KBM-7 (cell line): ENCODE measurements at regions not wholly inside any gene's neighbourhood (a gene's known extent, or its start where the extent isn't known, plus 50 kb on each side); places are given as distances from the start of the nearest gene placed in this dataset.
"Not testable (repeated sequence)": the region's sequence is repeated elsewhere in the genome, so short reads cannot be mapped to it uniquely, and the experiment has no call there.

Experiments used
- DNase-seq: peaks from one replicate; pipeline ENCODE4 v3.0.0-alpha.2; 2015
- in situ Hi-C: fragments of 300-500 bp; cut with MboI; formaldehyde crosslinking; loops from 2 replicates; pipeline ENCODE4 v1.14.3; 2020; ENCODE audit warnings: low sequenced_read_pairs, low pct_unique_long_range_greater_than_20kb, mixed read lengths

- in situ Hi-C loops: no loop called here
Measured at GRCh38 chr14:85867450-85867849, 337.5 kb downstream of the FLRT2 start.

GRCh38 chr14:85865701-85866100, 335.8 kb downstream of the FLRT2 start:
- DNase-seq: no peak
- in situ Hi-C loops: no loop called here

More at GRCh38 chr14:85867450-85867849, 337.5 kb downstream of the FLRT2 start:
- DNase-seq: peak; percentile 5

GRCh38 chr14:85858634-85859033, 328.7 kb downstream of the FLRT2 start:
- in situ Hi-C loops: no loop called here

GRCh38 chr14:85856430-85856829, 326.5 kb downstream of the FLRT2 start:
- peak; percentile 1 for DNase-seq
- in situ Hi-C loops: no loop called here

More at GRCh38 chr14:85858634-85859033, 328.7 kb downstream of the FLRT2 start:
- no peak for DNase-seq

- no peak for DNase-seq
- in situ Hi-C loops: no loop called here
Measured at GRCh38 chr14:85853996-85854526, 324.1 kb downstream of the FLRT2 start.

GRCh38 chr14:85852906-85853305, 323.0 kb downstream of the FLRT2 start:
- DNase-seq: no peak
- in situ Hi-C loops: no loop called here

- DNase-seq, in situ Hi-C loops: not testable (repeated sequence)
Measured at GRCh38 chr14:85852123-85852522, 322.2 kb downstream of the FLRT2 start.

- DNase-seq, in situ Hi-C loops: not testable (repeated sequence)
Measured at GRCh38 chr14:85830549-85830948, 300.6 kb downstream of the FLRT2 start.

GRCh38 chr14:85829601-85830000, 299.7 kb downstream of the FLRT2 start:
- in situ Hi-C loops: not testable (repeated sequence)

GRCh38 chr14:85824526-85824925, 294.6 kb downstream of the FLRT2 start:
- in situ Hi-C loops: no loop called here
- DNase-seq: no peak

More at GRCh38 chr14:85829601-85830000, 299.7 kb downstream of the FLRT2 start:
- not testable (repeated sequence) for DNase-seq

- DNase-seq: no peak
- in situ Hi-C loops: no loop called here
Measured at GRCh38 chr14:85822236-85822635, 292.3 kb downstream of the FLRT2 start.

GRCh38 chr14:85817430-85817829, 287.5 kb downstream of the FLRT2 start:
- in situ Hi-C loops: no loop called here
- no peak for DNase-seq

GRCh38 chr14:85813040-85813439, 283.1 kb downstream of the FLRT2 start:
- no peak for DNase-seq
- in situ Hi-C loops: no loop called here

- in situ Hi-C loops: no loop called here
- no peak for DNase-seq
Measured at GRCh38 chr14:85811340-85811739, 281.4 kb downstream of the FLRT2 start.

- in situ Hi-C loops: no loop called here
- no peak for DNase-seq
Measured at GRCh38 chr14:85799668-85800067, 269.7 kb downstream of the FLRT2 start.

- in situ Hi-C loops: no loop called here
- no peak for DNase-seq
Measured at GRCh38 chr14:85798856-85799255, 268.9 kb downstream of the FLRT2 start.

- in situ Hi-C loops: no loop called here
- DNase-seq: no peak
Measured at GRCh38 chr14:85793533-85793932, 263.6 kb downstream of the FLRT2 start.

- no peak for DNase-seq
- in situ Hi-C loops: no loop called here
Measured at GRCh38 chr14:85789506-85789905, 259.6 kb downstream of the FLRT2 start.

- no peak for DNase-seq
- in situ Hi-C loops: no loop called here
Measured at GRCh38 chr14:85788470-85789233, 258.7 kb downstream of the FLRT2 start.

GRCh38 chr14:85766295-85766694, 236.4 kb downstream of the FLRT2 start:
- in situ Hi-C loops: no loop called here
- DNase-seq: no peak

- DNase-seq: no peak
- in situ Hi-C loops: no loop called here
Measured at GRCh38 chr14:85764822-85765221, 234.9 kb downstream of the FLRT2 start.
